ENCODE measurements at regions not wholly inside any gene's neighbourhood (a gene's known extent, or its start where the extent isn't known, plus 50 kb on each side); places are given as distances from the start of the nearest gene placed in this dataset.

DNA sequence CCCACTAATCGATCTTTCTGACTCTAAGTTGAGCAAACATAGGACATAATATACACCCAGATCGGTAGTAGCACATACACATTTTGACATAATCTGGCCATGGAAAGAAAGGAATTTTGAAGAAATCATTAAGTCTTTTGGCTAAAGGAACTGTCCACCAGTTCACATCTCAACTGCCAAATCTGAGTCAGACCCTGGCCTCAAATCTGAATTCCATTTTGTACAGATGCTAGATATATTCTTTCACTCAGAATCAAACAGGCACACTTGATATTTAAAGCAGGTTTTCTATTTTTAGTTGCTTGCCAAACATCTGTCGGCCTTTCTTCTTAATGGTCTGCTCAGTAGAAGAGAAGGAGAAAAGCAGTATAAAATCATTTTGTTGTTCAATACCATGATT is 281.8 kb downstream of the BARHL2 start:
- ChIA-PET POLR2A (no interaction called here), CTCF (interaction anchor here (1.9 to 2.0 kb wide), 2 partner anchors 10 to 40 kb away, joined by 6 to 7 read pairs; no protein-coding TSS in a partner anchor), RAD21 (ENCODE audit: low non-redundant PET in 1 of 2, low total read pairs in 2 of 2, uncharacterized antibody in 2 of 2, unreplicated experiment in 2 of 2) (no interaction called here)
- ATAC-seq (no peak), DNase-seq (ENCODE audit: low read depth, low spot score) (no peak)
- BruUV-seq (replicated peaks): no TSS peak
- no peak overlapping the region for H3K4me3 ChIP-seq (replicated peaks in 1 of 2; ENCODE audit: low read depth in 1 of 2, low read length in 2 of 2)
- no peaks in the 10 kb centered on the region for H3K9me2 ChIP-seq (ENCODE audit: insufficient read depth)
- H3K79me2 ChIP-seq (ENCODE audit: insufficient read depth, low read length): no peaks in the 10 kb centered on the region
- TF ChIP-seq ELF1 (IDR thresholded peaks at IDR 0.05; ENCODE audit: borderline replicate concordance, low read depth): no peak
- no peak for TF ChIP-seq JUND (IDR thresholded peaks at IDR 0.05)
- no peak overlapping the region for H2AFZ ChIP-seq (ENCODE audit: low read depth, low read length, poor library complexity, severe bottlenecking)
- intact Hi-C loops (cut with micrococcal nuclease): no loop called here
- H3K36me3 ChIP-seq (ENCODE audit: control insufficient read depth in 1 of 2, insufficient read depth in 2 of 2, low read length in 2 of 2): no peaks in the 10 kb centered on the region
- H3K9ac ChIP-seq (ENCODE audit: low read length): no peak overlapping the region
- no peak overlapping the region for H3K4me2 ChIP-seq (ENCODE audit: low read length)
- H3K4me1 ChIP-seq (ENCODE audit: control insufficient read depth in 1 of 2, insufficient read depth in 2 of 2, low read length in 2 of 2): no peaks in the 10 kb centered on the region
- H3K9me3 ChIP-seq (ENCODE audit: control insufficient read depth in 1 of 2, insufficient read depth in 1 of 2, low read depth in 1 of 2, low read length in 2 of 2): no peaks in the 10 kb centered on the region
- no peaks in the 10 kb centered on the region for H4K20me1 ChIP-seq (ENCODE audit: insufficient read depth)
- no peaks in the 10 kb centered on the region; the same call in none of the 2 replicates for H3K27me3 ChIP-seq (ENCODE audit: insufficient read depth, low read length)
- no peak overlapping the region for H3K27ac ChIP-seq (ENCODE audit: low read depth, low read length)

DNA sequence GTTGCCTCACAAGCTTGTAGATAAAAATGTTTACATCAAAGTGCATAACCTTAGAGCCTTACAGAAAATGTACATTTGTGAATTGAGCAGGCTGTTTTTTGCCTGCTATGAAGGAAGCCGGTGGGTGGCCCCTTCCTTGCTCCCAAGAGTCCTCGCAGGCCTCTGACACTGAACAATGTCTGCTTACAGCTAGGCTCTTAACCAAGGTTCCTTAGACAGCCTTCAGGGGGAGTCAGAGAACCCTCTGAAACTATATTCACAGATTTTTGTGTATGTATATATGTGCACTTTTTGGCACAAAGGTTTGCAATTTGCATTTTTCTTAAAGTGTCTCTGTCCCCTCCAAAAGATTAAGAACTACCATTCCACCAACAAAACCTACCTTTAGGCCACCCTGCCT is 282.6 kb downstream of the BARHL2 start:
- no peak overlapping the region for H3K4me3 ChIP-seq (replicated peaks in 1 of 2; ENCODE audit: low read depth in 1 of 2, low read length in 2 of 2)
- no peaks in the 10 kb centered on the region; the same call in none of the 2 replicates for H3K27me3 ChIP-seq (ENCODE audit: insufficient read depth, low read length)
- POLR2A ChIA-PET: no interaction called here
- no peak overlapping the region for H2AFZ ChIP-seq (ENCODE audit: low read depth, low read length, poor library complexity, severe bottlenecking)
- no peaks in the 10 kb centered on the region for H3K79me2 ChIP-seq (ENCODE audit: insufficient read depth, low read length)
- H3K9me3 ChIP-seq (ENCODE audit: control insufficient read depth in 1 of 2, insufficient read depth in 1 of 2, low read depth in 1 of 2, low read length in 2 of 2): no peaks in the 10 kb centered on the region
- peak; percentile 93 for ATAC-seq
- no peaks in the 10 kb centered on the region for H3K36me3 ChIP-seq (ENCODE audit: control insufficient read depth in 1 of 2, insufficient read depth in 2 of 2, low read length in 2 of 2)
- no peak overlapping the region for H3K27ac ChIP-seq (ENCODE audit: low read depth, low read length)
- H3K4me1 ChIP-seq (ENCODE audit: control insufficient read depth in 1 of 2, insufficient read depth in 2 of 2, low read length in 2 of 2): no peaks in the 10 kb centered on the region
- TF ChIP-seq JUND (IDR thresholded peaks at IDR 0.05) (no peak), EZH2 (IDR thresholded peaks at IDR 0.05) (no peak), TCF7L2 (IDR thresholded peaks at IDR 0.05; ENCODE audit: borderline replicate concordance, extremely low read depth, insufficient read depth, insufficient read length) (no peak), RAD21 (IDR thresholded peaks at IDR 0.05; ENCODE audit: low read depth) (peak; percentile 33)
- TF ChIP-seq, protein P1, sequence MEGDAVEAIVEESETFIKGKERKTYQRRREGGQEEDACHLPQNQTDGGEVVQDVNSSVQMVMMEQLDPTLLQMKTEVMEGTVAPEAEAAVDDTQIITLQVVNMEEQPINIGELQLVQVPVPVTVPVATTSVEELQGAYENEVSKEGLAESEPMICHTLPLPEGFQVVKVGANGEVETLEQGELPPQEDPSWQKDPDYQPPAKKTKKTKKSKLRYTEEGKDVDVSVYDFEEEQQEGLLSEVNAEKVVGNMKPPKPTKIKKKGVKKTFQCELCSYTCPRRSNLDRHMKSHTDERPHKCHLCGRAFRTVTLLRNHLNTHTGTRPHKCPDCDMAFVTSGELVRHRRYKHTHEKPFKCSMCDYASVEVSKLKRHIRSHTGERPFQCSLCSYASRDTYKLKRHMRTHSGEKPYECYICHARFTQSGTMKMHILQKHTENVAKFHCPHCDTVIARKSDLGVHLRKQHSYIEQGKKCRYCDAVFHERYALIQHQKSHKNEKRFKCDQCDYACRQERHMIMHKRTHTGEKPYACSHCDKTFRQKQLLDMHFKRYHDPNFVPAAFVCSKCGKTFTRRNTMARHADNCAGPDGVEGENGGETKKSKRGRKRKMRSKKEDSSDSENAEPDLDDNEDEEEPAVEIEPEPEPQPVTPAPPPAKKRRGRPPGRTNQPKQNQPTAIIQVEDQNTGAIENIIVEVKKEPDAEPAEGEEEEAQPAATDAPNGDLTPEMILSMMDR (IDR thresholded peaks at IDR 0.05 in 2 of 3, conservative IDR thresholded peaks at IDR 0.05 in 1 of 3; ENCODE audit: borderline replicate concordance in 1 of 3, insufficient read depth in 1 of 3, low read depth in 2 of 3, low read length in 2 of 3): peak in 2 of 3 experiments; percentile 50 to 54; a peak in 4 of 6 replicates
- TF ChIP-seq, protein P2, sequence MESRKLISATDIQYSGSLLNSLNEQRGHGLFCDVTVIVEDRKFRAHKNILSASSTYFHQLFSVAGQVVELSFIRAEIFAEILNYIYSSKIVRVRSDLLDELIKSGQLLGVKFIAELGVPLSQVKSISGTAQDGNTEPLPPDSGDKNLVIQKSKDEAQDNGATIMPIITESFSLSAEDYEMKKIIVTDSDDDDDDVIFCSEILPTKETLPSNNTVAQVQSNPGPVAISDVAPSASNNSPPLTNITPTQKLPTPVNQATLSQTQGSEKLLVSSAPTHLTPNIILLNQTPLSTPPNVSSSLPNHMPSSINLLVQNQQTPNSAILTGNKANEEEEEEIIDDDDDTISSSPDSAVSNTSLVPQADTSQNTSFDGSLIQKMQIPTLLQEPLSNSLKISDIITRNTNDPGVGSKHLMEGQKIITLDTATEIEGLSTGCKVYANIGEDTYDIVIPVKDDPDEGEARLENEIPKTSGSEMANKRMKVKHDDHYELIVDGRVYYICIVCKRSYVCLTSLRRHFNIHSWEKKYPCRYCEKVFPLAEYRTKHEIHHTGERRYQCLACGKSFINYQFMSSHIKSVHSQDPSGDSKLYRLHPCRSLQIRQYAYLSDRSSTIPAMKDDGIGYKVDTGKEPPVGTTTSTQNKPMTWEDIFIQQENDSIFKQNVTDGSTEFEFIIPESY (IDR thresholded peaks at IDR 0.05; ENCODE audit: extremely low read depth, insufficient replicate concordance, low read length): no peak
- peak; percentile 13 for DNase-seq (ENCODE audit: low read depth, low spot score)
- BruUV-seq (replicated peaks): no TSS peak
- no peaks in the 10 kb centered on the region for H3K9me2 ChIP-seq (ENCODE audit: insufficient read depth)
- intact Hi-C loops (cut with micrococcal nuclease): no loop called here
- H3K9ac ChIP-seq (ENCODE audit: low read length): no peak overlapping the region
- RAD21 ChIA-PET (ENCODE audit: low non-redundant PET in 1 of 2, low total read pairs in 2 of 2, uncharacterized antibody in 2 of 2, unreplicated experiment in 2 of 2): no interaction called here
- CTCF ChIA-PET: interaction anchor here (0.5 to 2.0 kb wide), 4 partner anchors 11 to 730 kb away, joined by 3 to 7 read pairs (median 6); no protein-coding TSS in a partner anchor
- H4K20me1 ChIP-seq (ENCODE audit: insufficient read depth): no peaks in the 10 kb centered on the region
- no peak overlapping the region for H3K4me2 ChIP-seq (ENCODE audit: low read length)
